K562 (cell line): ENCODE measurements at regions not wholly inside any gene's neighbourhood (a gene's known extent, or its start where the extent isn't known, plus 50 kb on each side); places are given as distances from the start of the nearest gene placed in this dataset.

Experiments used
- ATAC-seq: fragments of 200-7000 bp; cut with Tn5 transposase; 3 replicates; pipeline ENCODE4 v1.9.1; 2020; ENCODE audit warnings: moderate library complexity
- BruUV-seq: library from RNA; stranded (reverse); fragments of 400-500 nt; replicated peaks from 2 replicates; lab custom pipeline; 2021; lab: Mats Ljungman, UMichigan
- CTCF ChIA-PET: fragments of 300-600 bp; formaldehyde crosslinking; extraction: SDS; loops from one replicate; lab custom pipeline; 2021; ENCODE audit warnings: low intra/inter-chr PET ratio; lab: Yijun Ruan, JAX
- POLR2A ChIA-PET: fragments of 300-600, 350-650 bp; sonication (Branson Sonifier 250); formaldehyde crosslinking; extraction: SDS; loops from one replicate; lab custom pipeline; 2021; ENCODE audit warnings: antibody characterized with exemption, inconsistent platforms; lab: Yijun Ruan, JAX
- DNase-seq, 4 experiments: peaks; one replicate each; pipeline versions ENCODE4 v3.0.0 to v3.0.0-alpha.2; 2011 to 2018; ENCODE audit warnings: low spot score in 3 of 4, mixed read lengths in 3 of 4; ENCODE audit errors: extremely low read depth in 1 of 4
- FAIRE-seq: peaks from 2 replicates; lab custom pipeline; 2011; peaks lifted over from hg19 to GRCh38; lab: Jason Lieb, UNC
- H2AFZ ChIP-seq: 2 replicates; pipeline ENCODE4 v1.6.0; 2011; ENCODE audit warnings: low read depth, low read length, control low read depth, inconsistent platforms
- H3K27ac ChIP-seq: fragments of 200-600 bp; 3 replicates; pipeline ENCODE4 v1.8.0; 2011; ENCODE audit warnings: low read depth, mild to moderate bottlenecking, control low read depth, inconsistent platforms, low read length, moderate library complexity, mixed read lengths; ENCODE audit errors: extremely low read depth
- H3K27me3 ChIP-seq, 2 experiments: fragments of 300-600 bp in 1 of 2; 2 replicates in 1 of 2; 3 replicates in 1 of 2; pipeline versions ENCODE4 v1.6.0 to v1.8.0; 2011; ENCODE audit warnings: inconsistent platforms in 2 of 2, low read length in 2 of 2, mild to moderate bottlenecking in 1 of 2, mixed read lengths in 1 of 2, moderate library complexity in 1 of 2; ENCODE audit not compliant: control insufficient read depth in 2 of 2, insufficient read depth in 2 of 2
- H3K36me3 ChIP-seq: fragments of 300-600 bp; 3 replicates; pipeline ENCODE4 v1.8.0; 2011; ENCODE audit warnings: mild to moderate bottlenecking, low read length, inconsistent platforms; ENCODE audit not compliant: control insufficient read depth, insufficient read depth
- H3K4me1 ChIP-seq, 2 experiments: fragments of 200-600 bp in 1 of 2; replicated peaks in 1 of 2; 2 replicates in 1 of 2; 3 replicates in 1 of 2; pipeline versions ENCODE4 v1.5.1 to v1.8.0; 2011; ENCODE audit warnings: inconsistent platforms in 2 of 2, low read length in 2 of 2, mild to moderate bottlenecking in 1 of 2, mixed read lengths in 1 of 2, moderate library complexity in 1 of 2; ENCODE audit not compliant: control insufficient read depth in 2 of 2, insufficient read depth in 2 of 2
- H3K4me2 ChIP-seq: 2 replicates; pipeline ENCODE4 v1.6.1; 2011; ENCODE audit warnings: low read length, control low read depth, inconsistent platforms, mixed read lengths; ENCODE audit not compliant: insufficient read depth
- H3K4me3 ChIP-seq: fragments of 200-600 bp; sonication (generic), shearing (Covaris generic); 2 replicates; pipeline ENCODE4 v1.5.1; 2016; ENCODE audit warnings: control low read depth, inconsistent platforms
- H3K79me2 ChIP-seq: fragments of 200-600 bp; 3 replicates; pipeline ENCODE4 v1.8.0; 2011; ENCODE audit warnings: low read length, inconsistent platforms; ENCODE audit not compliant: control insufficient read depth, insufficient read depth
- H3K9ac ChIP-seq, 2 experiments: 2 replicates each; pipeline versions ENCODE4 v1.6.0 to v1.6.1; 2011; ENCODE audit warnings: low read depth in 2 of 2, low read length in 2 of 2, control low read depth in 1 of 2, inconsistent platforms in 1 of 2, mild to moderate bottlenecking in 1 of 2, mixed read lengths in 1 of 2; ENCODE audit not compliant: insufficient read depth in 1 of 2
- H3K9me1 ChIP-seq: one replicate; pipeline ENCODE4 v1.6.0; 2011; ENCODE audit warnings: inconsistent platforms, mild to moderate bottlenecking, low read length, moderate library complexity; ENCODE audit not compliant: control insufficient read depth, insufficient read depth
- H3K9me3 ChIP-seq: replicated peaks from 2 replicates; pipeline ENCODE4 v1.5.1; 2011; ENCODE audit warnings: low read depth, low read length, inconsistent platforms; ENCODE audit not compliant: control insufficient read depth, insufficient read depth
- H4K20me1 ChIP-seq: replicated peaks from 2 replicates; pipeline ENCODE4 v1.6.1; 2011; ENCODE audit warnings: low read length, inconsistent platforms, mixed read lengths; ENCODE audit not compliant: control insufficient read depth, insufficient read depth
- ATF7 ChIP-seq: fragments of 450-650 bp; IDR thresholded peaks from 2 replicates; pipeline ENCODE4 v1.7.1; 2014; ENCODE audit warnings: mild to moderate bottlenecking, moderate library complexity
- BRD9 ChIP-seq: fragments of 450-650 bp; IDR thresholded peaks from 2 replicates; pipeline ENCODE4 v1.6.1; 2018; ENCODE audit warnings: low read depth; ENCODE audit not compliant: partially characterized antibody
- CCAR2 ChIP-seq: fragments of 200-400 bp; formaldehyde crosslinking; IDR thresholded peaks from 2 replicates; pipeline ENCODE4 v1.6.1; 2017; ENCODE audit warnings: mild to moderate bottlenecking, low read depth, low read length
- CSDE1 ChIP-seq, 2 experiments: fragments of 450-650 bp; IDR thresholded peaks; 2 replicates each; pipeline ENCODE4 v1.6.1; 2016; ENCODE audit warnings: mild to moderate bottlenecking in 1 of 2
- GMEB1 ChIP-seq: fragments of 250-450 bp; sonication (Bioruptor Pico); IDR thresholded peaks from 2 replicates; pipeline ENCODE4 v1.4.0; 2020; ENCODE audit warnings: mild to moderate bottlenecking
- HIVEP1 ChIP-seq: fragments of 250-450 bp; sonication (Bioruptor Pico); IDR thresholded peaks from 2 replicates; pipeline ENCODE4 v1.4.0; 2020; ENCODE audit warnings: mild to moderate bottlenecking
- HMG20A ChIP-seq: fragments of 450-650 bp; formaldehyde crosslinking; conservative IDR thresholded peaks from 2 replicates; pipeline ENCODE4 v1.4.0; 2020; ENCODE audit warnings: mild to moderate bottlenecking, mixed read lengths
- MCM3 ChIP-seq: fragments of 450-650 bp; IDR thresholded peaks from 2 replicates; pipeline ENCODE4 v1.6.1; 2016
- NR1H2 ChIP-seq: sonication (generic); formaldehyde crosslinking; IDR thresholded peaks from 2 replicates; pipeline ENCODE4 v1.4.0; 2020; ENCODE audit warnings: mild to moderate bottlenecking, missing genetic modification reagents
- PTRF ChIP-seq: fragments of 450-650 bp; IDR thresholded peaks from 2 replicates; pipeline ENCODE4 v1.6.1; 2016; ENCODE audit warnings: mild to moderate bottlenecking, missing genetic modification characterization, missing compliant biosample characterization
- SPI1 ChIP-seq: IDR thresholded peaks from 2 replicates; pipeline ENCODE4 v1.6.1; 2011; ENCODE audit warnings: low read depth, low read length, control low read depth, borderline replicate concordance
- ZC3H11A ChIP-seq: IDR thresholded peaks from 2 replicates; pipeline ENCODE4 v1.6.1; 2012; ENCODE audit warnings: low read depth, low read length, improper control_type of control experiment
- ZNF197 ChIP-seq: fragments of 200-800 bp; sonication (Bioruptor generic); IDR thresholded peaks from 2 replicates; pipeline ENCODE4 v1.6.1; 2016; ENCODE audit warnings: low read depth, missing genetic modification characterization, missing compliant biosample characterization
- ZNF324 ChIP-seq: fragments of 250-450 bp; sonication (Bioruptor Pico); IDR thresholded peaks from 2 replicates; pipeline ENCODE4 v1.4.0; 2020; ENCODE audit warnings: mild to moderate bottlenecking
- ZNF41 ChIP-seq: fragments of 250-450 bp; sonication (Bioruptor Pico); conservative IDR thresholded peaks from 2 replicates; pipeline ENCODE4 v1.4.0; 2020; ENCODE audit warnings: mild to moderate bottlenecking
- ZNF75A ChIP-seq: fragments of 450-650 bp; formaldehyde crosslinking; IDR thresholded peaks from 2 replicates; pipeline ENCODE4 v1.4.0; 2020; ENCODE audit warnings: mild to moderate bottlenecking
- ZNF766 ChIP-seq: fragments of 200-800 bp; sonication (Bioruptor generic); conservative IDR thresholded peaks from 2 replicates; pipeline ENCODE4 v1.6.1; 2016; ENCODE audit warnings: missing genetic modification characterization, missing compliant biosample characterization
- WGBS: fragments of 100-300 bp; shearing (Covaris generic); methylation state at CpG from one replicate; pipeline ENCODE4 v1.1.6; 2016; ENCODE audit warnings: low coverage, mixed read lengths; ENCODE audit not compliant: insufficient coverage; ENCODE audit errors: missing lambda C conversion rate; 5-methylcytosine and 5-hydroxymethylcytosine counted together
- in situ Hi-C: fragments of 300-500 bp; cut with MboI; formaldehyde crosslinking; loops from 4 replicates; pipeline ENCODE4 v1.15.0; 2018; ENCODE audit warnings: inconsistent platforms, mixed read lengths
- intact Hi-C: fragments of 100-400 bp; cut with micrococcal nuclease; formaldehyde crosslinking; loops from 2 replicates; pipeline ENCODE4 v1.14.2; 2022

- Histone ChIP-seq H3K27ac (no peak overlapping the region), H3K36me3 (no peaks in the 10 kb centered on the region), H3K9me1 (no peaks in the 10 kb centered on the region), H3K4me2 (no peak overlapping the region), H3K27me3 (no peaks in the 10 kb centered on the region), H3K9ac (no peak overlapping the region), H4K20me1 (no peaks in the 10 kb centered on the region), H3K79me2 (no peaks in the 10 kb centered on the region), H3K9me3 (no peaks in the 10 kb centered on the region), H3K4me3 (no peak overlapping the region), H2AFZ (peak overlapping the region; percentile 26), H3K4me1 (no peaks in the 10 kb centered on the region; a peak in 1 of 5 replicates)
- FAIRE-seq = no peak
- TF ChIP-seq SPI1 (peak; percentile 93), CSDE1 (IDR thresholded peaks at IDR 0.05) (no peak), GMEB1 (CRISPR knock-in tag) (no peak), NR1H2 (no peak)
- DNase-seq = peak in 2 of 4 experiments; percentile 3 to 5
- 56% methylated on average over 3 of the region's 3 CpGs for WGBS
- ChIA-PET POLR2A (interaction anchor here (0.6 kb wide), 1 partner anchor 411 kb away, joined by 3 read pairs; no protein-coding TSS in a partner anchor), CTCF (no interaction called here)
- intact Hi-C loops = loop anchor here (5.0 kb wide), 1 partner anchor 644 kb away; no protein-coding TSS in a partner anchor
- in situ Hi-C loops = loop anchor here (25.0 kb wide), 1 partner anchor 939 kb away; no protein-coding TSS in a partner anchor
- peak; percentile 45; the same call in 2 of the 3 replicates for ATAC-seq
- BruUV-seq = no TSS peak
These were observed 70.7 kb upstream of the TDRD3 start for GRCh38 chr13:60326273-60326672.

GRCh38 chr13:60327511-60327910, 69.5 kb upstream of the TDRD3 start:
- Histone ChIP-seq H3K27me3 (no peaks in the 10 kb centered on the region), H3K4me3 (no peak overlapping the region), H3K79me2 (no peaks in the 10 kb centered on the region), H4K20me1 (no peaks in the 10 kb centered on the region), H3K36me3 (no peaks in the 10 kb centered on the region), H3K9me3 (no peaks in the 10 kb centered on the region), H3K9me1 (no peaks in the 10 kb centered on the region), H2AFZ (peak overlapping the region; percentile 66), H3K27ac (no peak overlapping the region), H3K4me2 (no peak overlapping the region), H3K4me1 (no peaks in the 10 kb centered on the region; a peak in 1 of 5 replicates), H3K9ac (no peak overlapping the region)
- ChIA-PET POLR2A (no interaction called here), CTCF (no interaction called here)
- DNase-seq (no peak), FAIRE-seq (no peak), ATAC-seq (no peak)
- in situ Hi-C loops = loop anchor here (25.0 kb wide), 1 partner anchor 940 kb away; no protein-coding TSS in a partner anchor
- TF ChIP-seq HMG20A (no peak), HIVEP1 (CRISPR knock-in tag) (no peak), ZNF197 (CRISPR knock-in tag) (no peak), ZNF75A (CRISPR knock-in tag) (no peak), ZC3H11A (no peak), BRD9 (no peak), ZNF324 (CRISPR knock-in tag) (no peak), MCM3 (no peak), PTRF (tag) (no peak), CCAR2 (no peak), ATF7 (no peak), ZNF41 (no peak), ZNF766 (no peak)
- 30% methylated on average over 4 of the region's 4 CpGs for WGBS
- intact Hi-C loops = loop anchor here (5.0 kb wide), 1 partner anchor 645 kb away; no protein-coding TSS in a partner anchor
- no TSS peak for BruUV-seq
